Type B pancreatic cell (in vitro differentiated cells): ENCODE measurements at regions not wholly inside any gene's neighbourhood (a gene's known extent, or its start where the extent isn't known, plus 50 kb on each side); places are given as distances from the start of the nearest gene placed in this dataset.

Experiments
- DNase-seq: peaks from one replicate; pipeline ENCODE4 v3.0.0; 2021; ENCODE audit warnings: mixed read lengths; ENCODE audit not compliant: unreplicated experiment; ENCODE audit errors: extremely low spot score
- H3K27ac Mint-ChIP-seq: 2 replicates; pipeline ENCODE4 v1.8.0; 2021; ENCODE audit warnings: mild to moderate bottlenecking, mixed read lengths
- H3K27me3 Mint-ChIP-seq: 2 replicates; pipeline ENCODE4 v1.8.0; 2021; ENCODE audit warnings: mixed read lengths
- H3K36me3 Mint-ChIP-seq: 2 replicates; pipeline ENCODE4 v1.8.0; 2021; ENCODE audit warnings: mixed read lengths
- H3K4me1 Mint-ChIP-seq: one replicate; pipeline ENCODE4 v1.8.0; 2021; ENCODE audit warnings: mixed read lengths; ENCODE audit not compliant: unreplicated experiment
- H3K4me3 Mint-ChIP-seq: 2 replicates; pipeline ENCODE4 v1.8.0; 2021; ENCODE audit warnings: mild to moderate bottlenecking, mixed read lengths
- H3K9me3 Mint-ChIP-seq: 2 replicates; pipeline ENCODE4 v1.8.0; 2021; ENCODE audit warnings: mixed read lengths
- CTCF ChIP-seq: fragments of 200-600 bp; sonication (generic); conservative IDR thresholded peaks from 2 replicates; pipeline ENCODE4 v1.5.0; 2021; ENCODE audit warnings: antibody characterized with exemption, mild to moderate bottlenecking

GRCh38 chr22:49021131-49021925, 806.3 kb downstream of the BRD1 start:
- H3K27me3 Mint-ChIP-seq: peaks cover 3% of the 10 kb centered on the region

GRCh38 chr22:49019737-49020713, 807.6 kb downstream of the BRD1 start:
- H3K27me3 Mint-ChIP-seq: peaks cover 3% of the 10 kb centered on the region
- H3K9me3 Mint-ChIP-seq: no peaks in the 10 kb centered on the region
- TF ChIP-seq CTCF: no peak
- H3K36me3 Mint-ChIP-seq: no peaks in the 10 kb centered on the region
- H3K27ac Mint-ChIP-seq: no peak overlapping the region
- no peaks in the 10 kb centered on the region for H3K4me1 Mint-ChIP-seq
- no peak overlapping the region for H3K4me3 Mint-ChIP-seq
- peak; percentile 50 for DNase-seq

More at GRCh38 chr22:49021131-49021925, 806.3 kb downstream of the BRD1 start:
- H3K4me1 Mint-ChIP-seq: no peaks in the 10 kb centered on the region
- H3K36me3 Mint-ChIP-seq: no peaks in the 10 kb centered on the region
- DNase-seq: no peak
- no peak for TF ChIP-seq CTCF
- no peak overlapping the region for H3K4me3 Mint-ChIP-seq
- H3K27ac Mint-ChIP-seq: no peak overlapping the region
- H3K9me3 Mint-ChIP-seq: no peaks in the 10 kb centered on the region

GRCh38 chr22:49018601-49019000, 809.1 kb downstream of the BRD1 start:
- Mint-ChIP-seq H3K36me3 (no peaks in the 10 kb centered on the region), H3K4me3 (no peak overlapping the region)

GRCh38 chr22:49017482-49018329, 810.0 kb downstream of the BRD1 start:
- H3K4me3 Mint-ChIP-seq: no peak overlapping the region
- peak; percentile 52 for DNase-seq
- peaks cover 3% of the 10 kb centered on the region for H3K27me3 Mint-ChIP-seq
- TF ChIP-seq CTCF: no peak
- H3K36me3 Mint-ChIP-seq: no peaks in the 10 kb centered on the region
- H3K9me3 Mint-ChIP-seq: no peaks in the 10 kb centered on the region
- peaks cover 10% of the 10 kb centered on the region for H3K4me1 Mint-ChIP-seq
- H3K27ac Mint-ChIP-seq: no peak overlapping the region

More at GRCh38 chr22:49018601-49019000, 809.1 kb downstream of the BRD1 start:
- peak; percentile 52 for DNase-seq
- TF ChIP-seq CTCF: no peak
- no peaks in the 10 kb centered on the region for H3K9me3 Mint-ChIP-seq
- H3K4me1 Mint-ChIP-seq: peaks cover 6% of the 10 kb centered on the region
- peaks cover 3% of the 10 kb centered on the region for H3K27me3 Mint-ChIP-seq
- H3K27ac Mint-ChIP-seq: no peak overlapping the region

- Mint-ChIP-seq H3K27ac (no peak overlapping the region), H3K27me3 (peaks cover 3% of the 10 kb centered on the region), H3K9me3 (no peaks in the 10 kb centered on the region), H3K36me3 (no peaks in the 10 kb centered on the region), H3K4me3 (no peak overlapping the region), H3K4me1 (peaks cover 13% of the 10 kb centered on the region)
- no peak for TF ChIP-seq CTCF
- DNase-seq: peak; percentile 52
Observed at GRCh38 chr22:49016909-49017481, 810.7 kb downstream of the BRD1 start.
